Anterior cingulate cortex (tissue), 58 donors: ENCODE measurements at regions not wholly inside any gene's neighbourhood (a gene's known extent, or its start where the extent isn't known, plus 50 kb on each side); places are given as distances from the start of the nearest gene placed in this dataset.
A peak's percentile ranks its signal among the peaks of the same experiment; 100 is the strongest.

ENCODE experiments used
- DNase-seq, 58 donors: peaks; one replicate each; lab custom pipeline; 2025; lab: John Stamatoyannopoulos, UW

- DNase-seq = no peak
Observed at GRCh38 chr4:174131901-174132300, 151.6 kb downstream of the FBXO8 start.

DNA sequence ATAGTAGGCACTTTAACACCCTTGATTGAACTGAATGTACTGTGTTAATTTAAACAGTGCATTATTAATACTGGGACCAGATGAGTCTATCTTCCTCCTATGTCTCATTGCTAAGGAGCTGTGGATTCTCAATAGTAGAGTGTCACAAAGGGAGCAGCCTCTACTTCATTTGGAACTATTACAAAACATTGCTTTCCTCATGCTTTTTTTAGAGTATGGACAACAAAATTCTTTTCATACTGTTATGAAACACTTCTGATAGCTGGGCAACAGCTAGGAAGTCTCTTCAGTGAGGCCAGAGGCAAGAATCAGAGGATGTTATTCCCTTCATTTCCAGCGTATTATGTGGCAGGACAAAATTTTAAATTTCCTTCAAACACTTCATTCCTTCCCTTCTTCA lies 160.8 kb downstream of the FBXO8 start:
- DNase-seq = no peak

GRCh38 chr4:174120446-174121295 lies 162.8 kb downstream of the FBXO8 start:
- peak in 40 of 58 donors; percentile 1 to 56 (median 14) for DNase-seq

GRCh38 chr4:174119830-174120229 lies 163.6 kb downstream of the FBXO8 start:
- DNase-seq = no peak

DNA sequence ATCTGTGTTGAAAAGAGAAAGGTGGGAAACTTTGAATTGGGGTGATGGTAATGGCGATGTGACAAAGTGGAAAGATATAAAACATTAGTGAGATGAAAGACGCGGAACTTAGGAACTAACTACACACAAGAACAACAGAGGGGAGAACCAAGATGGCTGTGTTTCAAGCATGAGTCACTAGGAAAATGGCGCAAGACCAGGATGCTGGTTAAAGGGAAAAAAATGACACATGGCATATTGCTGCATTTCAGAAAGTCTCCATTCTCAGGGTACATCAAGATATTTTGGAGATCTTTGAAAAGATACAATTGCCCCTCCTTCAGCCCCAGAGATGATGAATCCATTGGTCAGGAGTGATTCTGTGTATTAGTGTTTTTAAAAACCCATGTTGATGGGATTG lies 164.4 kb downstream of the FBXO8 start:
- DNase-seq = no peak

- DNase-seq = no peak
Observed at GRCh38 chr4:174118171-174118570, 165.3 kb downstream of the FBXO8 start.

DNA sequence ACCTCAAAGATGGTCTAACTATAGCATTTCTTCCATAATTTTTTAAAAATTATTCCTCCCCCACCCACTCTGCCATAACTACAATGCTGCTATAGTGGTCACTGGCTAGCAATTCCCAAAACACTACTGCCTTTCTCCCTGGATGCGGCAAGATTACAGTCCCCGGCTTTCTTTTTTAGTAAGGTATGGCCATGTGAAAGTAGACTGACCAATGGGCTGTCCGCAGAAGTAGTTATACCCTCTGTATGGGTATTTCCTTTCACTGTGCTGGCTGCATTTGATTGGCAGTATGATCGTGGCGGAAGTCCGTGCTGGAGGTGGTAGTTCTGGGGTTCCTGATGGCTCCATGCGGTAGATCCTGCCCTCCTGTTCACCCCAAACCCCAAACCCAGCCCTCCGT lies 166.0 kb downstream of the FBXO8 start:
- no peak for DNase-seq

DNA sequence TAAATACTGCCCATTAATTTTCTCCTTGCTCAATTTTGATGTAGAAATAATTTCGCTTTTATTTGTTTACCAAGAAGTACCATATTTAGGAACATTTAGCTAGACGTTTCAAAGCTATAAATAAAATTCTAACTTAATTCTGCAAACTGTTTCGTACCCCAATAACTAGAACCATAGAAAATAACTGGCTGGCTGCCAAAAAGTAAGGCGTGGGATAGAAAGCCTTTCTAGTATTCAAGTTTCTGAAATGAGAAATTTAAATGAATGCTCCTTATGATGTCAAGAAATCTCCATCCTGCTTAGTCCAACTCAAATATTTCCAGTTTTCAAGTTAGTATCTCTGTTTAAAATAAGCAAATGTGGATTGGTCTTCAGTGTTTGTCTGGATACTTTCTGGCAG lies 167.4 kb downstream of the FBXO8 start:
- DNase-seq = no peak

DNA sequence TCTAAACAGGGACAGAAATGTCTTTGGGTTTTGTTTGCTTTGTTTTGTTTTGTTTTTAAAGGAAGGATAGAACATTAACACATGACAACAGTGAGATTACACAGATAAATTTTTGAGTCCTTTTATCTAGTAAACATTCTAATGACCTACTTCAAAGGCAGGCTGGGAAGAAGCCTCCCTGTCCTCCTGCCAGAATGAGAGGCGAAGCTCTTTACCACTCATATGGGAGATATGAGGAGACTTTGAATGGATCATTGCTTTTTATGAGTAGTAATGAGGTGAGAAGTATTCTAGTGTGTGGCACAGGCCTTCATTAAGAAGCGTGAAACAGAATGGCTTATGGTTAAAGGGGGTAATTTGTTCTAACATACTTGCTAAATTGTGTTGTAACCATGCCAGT lies 172.0 kb downstream of the FBXO8 start:
- no peak for DNase-seq

GRCh38 chr4:174110180-174110579 lies 173.3 kb downstream of the FBXO8 start:
- no peak for DNase-seq

DNA sequence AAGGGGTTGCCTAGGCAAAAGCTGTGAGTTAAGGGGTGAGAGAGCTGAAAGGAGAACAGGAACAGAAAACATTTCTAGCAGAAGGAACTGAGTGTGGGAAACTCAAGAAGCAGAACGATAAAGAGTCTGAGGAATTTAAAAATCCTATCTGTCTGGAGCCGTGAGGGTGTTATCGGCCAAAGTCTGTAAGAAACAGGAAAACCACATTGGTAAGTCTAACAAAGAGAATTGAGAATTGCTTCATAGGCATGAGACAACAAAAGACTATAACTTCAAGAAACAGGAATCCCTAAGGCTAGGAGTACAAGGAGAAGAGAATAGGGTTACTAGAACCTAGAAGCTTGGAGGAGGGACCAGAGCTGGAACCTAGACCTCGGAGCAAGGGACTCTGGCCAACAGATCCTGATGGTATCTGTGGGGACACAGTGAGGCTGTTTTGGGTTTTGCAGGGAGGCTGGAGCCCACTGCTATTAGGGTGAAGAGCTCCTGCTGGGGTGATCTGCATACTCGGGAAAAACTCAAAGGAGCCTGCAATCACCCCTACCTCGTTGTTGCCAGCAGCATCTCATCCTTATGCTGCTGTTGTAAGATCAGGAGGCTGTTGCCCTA lies 175.6 kb downstream of the FBXO8 start:
- no peak for DNase-seq

GRCh38 chr4:174105202-174105601 lies 178.3 kb downstream of the FBXO8 start:
- DNase-seq = no peak

DNA sequence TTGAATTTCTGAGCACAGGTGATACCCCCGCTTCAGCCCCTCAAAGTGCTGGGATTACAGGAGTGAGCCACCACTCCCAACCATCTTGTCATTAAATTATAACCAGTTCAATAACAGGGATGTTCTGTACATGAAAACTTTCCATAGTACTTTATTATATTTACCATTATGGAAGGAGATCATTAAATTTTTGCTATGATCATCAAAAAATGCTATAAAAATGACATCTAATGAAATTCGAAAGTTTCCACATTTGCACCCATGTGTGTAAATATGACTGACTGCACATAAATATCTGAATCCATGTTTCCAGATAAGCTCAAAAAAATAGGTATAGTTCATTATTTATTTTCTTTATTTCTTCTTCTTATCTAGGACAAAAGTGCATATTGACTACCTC lies 182.6 kb downstream of the FBXO8 start:
- DNase-seq = no peak

- DNase-seq = no peak
Observed at GRCh38 chr4:174099712-174100111, 183.8 kb downstream of the FBXO8 start.

GRCh38 chr4:174096999-174097398 lies 186.5 kb downstream of the FBXO8 start:
- no peak for DNase-seq

- no peak for DNase-seq
Observed at GRCh38 chr4:174096456-174096855, 187.0 kb downstream of the FBXO8 start.

DNA sequence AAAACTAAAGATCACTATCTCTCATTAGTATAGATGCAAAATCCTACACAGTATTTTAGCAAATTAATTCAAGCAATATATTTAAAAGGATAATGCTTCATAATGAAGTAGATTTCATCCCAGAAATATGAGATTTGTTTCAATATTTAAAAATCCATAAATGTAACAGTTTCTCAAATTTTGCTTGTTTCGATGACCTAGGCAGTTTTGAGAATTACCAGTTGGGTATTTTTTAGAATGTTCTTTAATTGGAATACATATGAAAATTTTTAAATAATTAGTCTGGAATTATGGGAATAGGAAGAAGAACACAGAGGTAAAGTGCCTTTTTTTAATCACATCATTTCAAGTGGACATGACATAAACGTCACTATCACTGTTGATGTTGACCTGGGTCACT lies 192.3 kb downstream of the FBXO8 start:
- DNase-seq = no peak

DNA sequence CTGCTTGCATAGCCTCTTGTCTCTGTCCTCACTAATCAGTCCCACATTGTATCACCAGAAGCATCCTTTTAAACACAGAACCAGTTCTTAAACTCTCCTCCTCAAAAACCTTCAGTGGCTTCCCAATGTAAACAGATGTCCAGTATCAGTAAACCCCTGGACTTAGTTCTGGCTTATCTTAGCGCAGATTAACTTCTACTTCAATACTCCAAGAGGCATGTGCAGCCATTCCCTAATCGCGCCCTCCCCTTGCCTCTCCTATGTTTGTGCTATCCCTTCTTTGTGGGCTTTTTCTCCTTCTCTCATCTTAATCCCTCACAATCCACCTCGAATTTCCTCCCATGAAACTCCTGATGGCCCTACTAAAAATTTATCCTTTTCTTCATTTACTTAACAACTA lies 193.8 kb downstream of the FBXO8 start:
- DNase-seq = no peak

GRCh38 chr4:174088795-174089194 lies 194.7 kb downstream of the FBXO8 start:
- DNase-seq = no peak

GRCh38 chr4:174086829-174087799 lies 196.4 kb downstream of the FBXO8 start:
- DNase-seq = no peak

GRCh38 chr4:174084981-174085380 lies 198.5 kb downstream of the FBXO8 start:
- DNase-seq = no peak
